ENCODE measurements at regions not wholly inside any gene's neighbourhood (a gene's known extent, or its start where the extent isn't known, plus 50 kb on each side); places are given as distances from the start of the nearest gene placed in this dataset.

DNA sequence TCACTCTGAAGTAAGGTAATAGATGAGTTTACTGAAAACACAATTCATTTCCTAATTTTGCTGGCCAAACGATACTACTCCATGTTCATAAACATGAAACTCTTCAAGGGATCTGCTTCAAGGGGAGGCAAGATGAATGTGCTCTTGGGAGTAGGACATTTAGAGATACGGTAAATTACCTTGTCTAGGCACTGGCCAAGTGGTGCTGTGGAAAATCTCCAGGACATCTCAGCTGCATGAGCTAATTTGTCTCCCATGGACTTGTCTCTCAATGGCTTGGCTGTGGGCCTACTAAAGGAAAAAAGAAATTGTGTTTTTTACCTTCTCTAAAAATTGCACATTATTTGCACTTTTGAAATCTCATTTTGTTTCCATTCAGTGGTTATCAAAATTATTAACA is 780.6 kb downstream of the LTN1 start:
- TF ChIP-seq YY1 (IDR thresholded peaks at IDR 0.05; ENCODE audit: low read depth): no peak
- no peak for TF ChIP-seq CEBPB (IDR thresholded peaks at IDR 0.05)
- TF ChIP-seq EGR1 (IDR thresholded peaks at IDR 0.05): no peak
- TF ChIP-seq, protein P1, sequence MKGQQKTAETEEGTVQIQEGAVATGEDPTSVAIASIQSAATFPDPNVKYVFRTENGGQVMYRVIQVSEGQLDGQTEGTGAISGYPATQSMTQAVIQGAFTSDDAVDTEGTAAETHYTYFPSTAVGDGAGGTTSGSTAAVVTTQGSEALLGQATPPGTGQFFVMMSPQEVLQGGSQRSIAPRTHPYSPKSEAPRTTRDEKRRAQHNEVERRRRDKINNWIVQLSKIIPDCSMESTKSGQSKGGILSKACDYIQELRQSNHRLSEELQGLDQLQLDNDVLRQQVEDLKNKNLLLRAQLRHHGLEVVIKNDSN (IDR thresholded peaks at IDR 0.05): no peak
- no peak for TF ChIP-seq TCF12 (IDR thresholded peaks at IDR 0.05; ENCODE audit: low read depth)
- no peak for TF ChIP-seq EP300 (IDR thresholded peaks at IDR 0.05; ENCODE audit: borderline replicate concordance)
- TF ChIP-seq, protein P2, sequence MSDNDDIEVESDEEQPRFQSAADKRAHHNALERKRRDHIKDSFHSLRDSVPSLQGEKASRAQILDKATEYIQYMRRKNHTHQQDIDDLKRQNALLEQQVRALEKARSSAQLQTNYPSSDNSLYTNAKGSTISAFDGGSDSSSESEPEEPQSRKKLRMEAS (IDR thresholded peaks at IDR 0.05): no peak
- no peak for TF ChIP-seq TEAD4 (IDR thresholded peaks at IDR 0.05)
- TF ChIP-seq REST (IDR thresholded peaks at IDR 0.05; ENCODE audit: low read depth): no peak
- TF ChIP-seq FOXM1 (IDR thresholded peaks at IDR 0.05; ENCODE audit: borderline replicate concordance, low read depth): no peak
- no peak for TF ChIP-seq RAD21 (IDR thresholded peaks at IDR 0.05; ENCODE audit: low read depth)
- TF ChIP-seq TAF1 (IDR thresholded peaks at IDR 0.05; ENCODE audit: low read depth): no peak
- TF ChIP-seq ZBTB7A (IDR thresholded peaks at IDR 0.05; ENCODE audit: low read depth): no peak
- TF ChIP-seq CREB1 (IDR thresholded peaks at IDR 0.05; ENCODE audit: low read depth): no peak
- TF ChIP-seq NFIC (IDR thresholded peaks at IDR 0.05): no peak

DNA sequence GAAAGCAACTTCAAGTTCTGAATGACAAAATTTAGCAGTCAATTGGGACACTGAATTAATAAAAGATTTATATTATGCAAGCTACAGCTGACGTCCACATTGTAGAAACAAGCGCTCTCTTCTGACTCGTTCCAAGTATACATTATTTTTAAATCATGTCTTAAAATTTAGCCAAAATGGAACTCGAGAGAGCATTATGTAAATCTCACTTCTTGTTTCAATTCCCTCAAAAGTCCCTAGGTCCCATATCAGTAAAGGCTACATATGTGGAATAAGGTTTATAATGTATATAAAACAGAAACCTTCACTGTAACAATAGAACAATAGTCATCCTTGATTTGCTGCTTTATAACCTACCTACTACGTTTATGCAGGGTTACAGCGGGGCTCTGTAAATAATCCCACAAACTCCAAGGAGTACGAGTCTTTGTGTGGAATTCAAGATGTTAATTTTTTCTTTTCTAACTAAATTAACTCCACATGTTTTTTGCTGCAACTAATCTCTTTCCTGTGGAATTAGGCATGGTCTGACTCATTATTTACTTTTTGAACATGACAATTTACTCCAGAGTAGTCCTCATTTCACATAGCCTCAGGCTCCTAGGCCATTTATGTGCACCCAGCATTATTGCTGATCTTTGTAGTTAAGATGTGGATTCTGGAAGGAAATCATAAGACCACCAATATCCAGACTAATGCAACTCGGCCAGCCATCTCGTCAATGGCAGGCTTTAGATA is 785.1 kb downstream of the LTN1 start:
- TF ChIP-seq TCF12 (IDR thresholded peaks at IDR 0.05; ENCODE audit: low read depth): no peak
- no peak for TF ChIP-seq TAF1 (IDR thresholded peaks at IDR 0.05; ENCODE audit: low read depth)
- no peak for TF ChIP-seq CEBPB (IDR thresholded peaks at IDR 0.05)
- TF ChIP-seq TEAD4 (IDR thresholded peaks at IDR 0.05): no peak
- TF ChIP-seq, protein P2 (IDR thresholded peaks at IDR 0.05): no peak
- TF ChIP-seq RAD21 (IDR thresholded peaks at IDR 0.05; ENCODE audit: low read depth): no peak
- TF ChIP-seq REST (IDR thresholded peaks at IDR 0.05; ENCODE audit: low read depth): no peak
- no peak for TF ChIP-seq CREB1 (IDR thresholded peaks at IDR 0.05; ENCODE audit: low read depth)

DNA sequence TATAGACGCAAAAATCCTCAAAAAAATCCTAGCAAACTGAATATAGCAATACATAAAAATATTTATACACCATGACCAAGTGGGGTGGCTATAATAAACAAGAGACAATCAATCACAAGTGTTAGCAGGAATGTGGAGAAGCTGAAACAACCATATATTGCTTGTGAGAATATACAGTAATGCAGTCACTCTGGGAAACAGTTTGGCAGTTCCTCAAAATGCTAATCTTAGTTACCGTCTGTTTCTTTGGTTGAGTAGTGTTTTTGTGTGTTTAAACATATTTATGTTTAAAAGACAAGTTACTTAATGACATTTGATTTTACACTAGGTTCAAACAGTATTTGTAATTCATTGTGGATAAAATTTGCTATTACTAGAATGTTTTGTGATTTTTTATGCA is 792.0 kb downstream of the LTN1 start:
- TF ChIP-seq FOXM1 (IDR thresholded peaks at IDR 0.05; ENCODE audit: borderline replicate concordance, low read depth) (no peak), CEBPB (IDR thresholded peaks at IDR 0.05) (no peak), EGR1 (IDR thresholded peaks at IDR 0.05) (no peak), ZBTB7A (IDR thresholded peaks at IDR 0.05; ENCODE audit: low read depth) (no peak), NFIC (IDR thresholded peaks at IDR 0.05) (no peak), REST (IDR thresholded peaks at IDR 0.05; ENCODE audit: low read depth) (no peak), EP300 (IDR thresholded peaks at IDR 0.05; ENCODE audit: borderline replicate concordance) (no peak), TAF1 (IDR thresholded peaks at IDR 0.05; ENCODE audit: low read depth) (no peak), CREB1 (IDR thresholded peaks at IDR 0.05; ENCODE audit: low read depth) (no peak), RAD21 (IDR thresholded peaks at IDR 0.05; ENCODE audit: low read depth) (no peak)
- TF ChIP-seq, protein P1 (IDR thresholded peaks at IDR 0.05): no peak
- TF ChIP-seq, protein P2 (IDR thresholded peaks at IDR 0.05): no peak

- TF ChIP-seq TAF1 (IDR thresholded peaks at IDR 0.05; ENCODE audit: low read depth): no peak
- TF ChIP-seq, protein P1 (IDR thresholded peaks at IDR 0.05): no peak
- TF ChIP-seq FOXM1 (IDR thresholded peaks at IDR 0.05; ENCODE audit: borderline replicate concordance, low read depth): no peak
- TF ChIP-seq EGR1 (IDR thresholded peaks at IDR 0.05): no peak
- no peak for TF ChIP-seq EP300 (IDR thresholded peaks at IDR 0.05; ENCODE audit: borderline replicate concordance)
- TF ChIP-seq TCF12 (IDR thresholded peaks at IDR 0.05; ENCODE audit: low read depth): no peak
- TF ChIP-seq, protein P2 (IDR thresholded peaks at IDR 0.05): no peak
- no peak for TF ChIP-seq ZBTB7A (IDR thresholded peaks at IDR 0.05; ENCODE audit: low read depth)
- no peak for TF ChIP-seq CEBPB (IDR thresholded peaks at IDR 0.05)
- TF ChIP-seq RAD21 (IDR thresholded peaks at IDR 0.05; ENCODE audit: low read depth): no peak
- no peak for TF ChIP-seq YY1 (IDR thresholded peaks at IDR 0.05; ENCODE audit: low read depth)
- no peak for TF ChIP-seq REST (IDR thresholded peaks at IDR 0.05; ENCODE audit: low read depth)
- TF ChIP-seq NFIC (IDR thresholded peaks at IDR 0.05): no peak
- no peak for TF ChIP-seq CREB1 (IDR thresholded peaks at IDR 0.05; ENCODE audit: low read depth)
Measured at GRCh38 chr21:28196981-28197380, 795.7 kb downstream of the LTN1 start.

Measured in Ishikawa (cell line).